ENCODE measurements at regions not wholly inside any gene's neighbourhood (a gene's known extent, or its start where the extent isn't known, plus 50 kb on each side); places are given as distances from the start of the nearest gene placed in this dataset.

- TF ChIP-seq PRRX2 (CRISPR knock-in tag; IDR thresholded peaks at IDR 0.05) = no peak
These were observed 435.4 kb upstream of the RGMA start (continued) for GRCh38 chr15:93524432-93524831.

GRCh38 chr15:93523481-93523880, 434.5 kb upstream of the RGMA start:
- DNase-seq (ENCODE audit: low spot score) (no peak), ATAC-seq (no peak)
- Mint-ChIP-seq H3K4me1 (peaks cover 14% of the 10 kb centered on the region), H3K4me3 (no peak overlapping the region), H3K27me3 (ENCODE audit: low read depth) (no peaks in the 10 kb centered on the region), H3K36me3 (no peaks in the 10 kb centered on the region), H3K27ac (no peak overlapping the region), H3K9me3 (no peaks in the 10 kb centered on the region)
- ChIA-PET POLR2A (no interaction called here), CTCF (interaction anchor here (0.6 kb wide), 1 partner anchor 190 kb away, joined by 3 read pairs; no protein-coding TSS in a partner anchor)
- TF ChIP-seq GABPB1 (CRISPR knock-in tag; IDR thresholded peaks at IDR 0.05) (no peak), SP1 (CRISPR knock-in tag; conservative IDR thresholded peaks at IDR 0.05) (no peak), CBFB (CRISPR knock-in tag; IDR thresholded peaks at IDR 0.05; ENCODE audit: low read depth) (no peak), ZNF416 (CRISPR knock-in tag; IDR thresholded peaks at IDR 0.05) (no peak), NR2C2 (CRISPR knock-in tag; IDR thresholded peaks at IDR 0.05) (no peak), EMX1 (CRISPR knock-in tag; IDR thresholded peaks at IDR 0.05) (no peak), MAX (CRISPR knock-in tag; IDR thresholded peaks at IDR 0.05) (no peak), NR1H2 (CRISPR knock-in tag; IDR thresholded peaks at IDR 0.05) (no peak)
- TF ChIP-seq, protein P1, sequence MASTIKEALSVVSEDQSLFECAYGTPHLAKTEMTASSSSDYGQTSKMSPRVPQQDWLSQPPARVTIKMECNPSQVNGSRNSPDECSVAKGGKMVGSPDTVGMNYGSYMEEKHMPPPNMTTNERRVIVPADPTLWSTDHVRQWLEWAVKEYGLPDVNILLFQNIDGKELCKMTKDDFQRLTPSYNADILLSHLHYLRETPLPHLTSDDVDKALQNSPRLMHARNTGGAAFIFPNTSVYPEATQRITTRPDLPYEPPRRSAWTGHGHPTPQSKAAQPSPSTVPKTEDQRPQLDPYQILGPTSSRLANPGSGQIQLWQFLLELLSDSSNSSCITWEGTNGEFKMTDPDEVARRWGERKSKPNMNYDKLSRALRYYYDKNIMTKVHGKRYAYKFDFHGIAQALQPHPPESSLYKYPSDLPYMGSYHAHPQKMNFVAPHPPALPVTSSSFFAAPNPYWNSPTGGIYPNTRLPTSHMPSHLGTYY (CRISPR knock-in tag; IDR thresholded peaks at IDR 0.05) = no peak

- no peaks in the 10 kb centered on the region for H3K36me3 Mint-ChIP-seq
- no peak overlapping the region for H3K27ac Mint-ChIP-seq
- no peaks in the 10 kb centered on the region for H3K27me3 Mint-ChIP-seq (ENCODE audit: low read depth)
- CTCF ChIA-PET = no interaction called here
- POLR2A ChIA-PET = no interaction called here
- peaks cover 5% of the 10 kb centered on the region for H3K4me1 Mint-ChIP-seq
- DNase-seq (ENCODE audit: low spot score) = peak; percentile 35
- H3K4me3 Mint-ChIP-seq = no peak overlapping the region
- H3K9me3 Mint-ChIP-seq = no peaks in the 10 kb centered on the region
- TF ChIP-seq, protein P2, sequence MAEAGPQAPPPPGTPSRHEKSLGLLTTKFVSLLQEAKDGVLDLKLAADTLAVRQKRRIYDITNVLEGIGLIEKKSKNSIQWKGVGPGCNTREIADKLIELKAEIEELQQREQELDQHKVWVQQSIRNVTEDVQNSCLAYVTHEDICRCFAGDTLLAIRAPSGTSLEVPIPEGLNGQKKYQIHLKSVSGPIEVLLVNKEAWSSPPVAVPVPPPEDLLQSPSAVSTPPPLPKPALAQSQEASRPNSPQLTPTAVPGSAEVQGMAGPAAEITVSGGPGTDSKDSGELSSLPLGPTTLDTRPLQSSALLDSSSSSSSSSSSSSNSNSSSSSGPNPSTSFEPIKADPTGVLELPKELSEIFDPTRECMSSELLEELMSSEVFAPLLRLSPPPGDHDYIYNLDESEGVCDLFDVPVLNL (CRISPR knock-in tag; IDR thresholded peaks at IDR 0.05; ENCODE audit: borderline replicate concordance, low read depth) = no peak
- TF ChIP-seq ZNF416 (CRISPR knock-in tag; IDR thresholded peaks at IDR 0.05) = no peak
- no peak for TF ChIP-seq FOXJ3 (CRISPR knock-in tag; IDR thresholded peaks at IDR 0.05; ENCODE audit: borderline replicate concordance)
- TF ChIP-seq, protein P3, sequence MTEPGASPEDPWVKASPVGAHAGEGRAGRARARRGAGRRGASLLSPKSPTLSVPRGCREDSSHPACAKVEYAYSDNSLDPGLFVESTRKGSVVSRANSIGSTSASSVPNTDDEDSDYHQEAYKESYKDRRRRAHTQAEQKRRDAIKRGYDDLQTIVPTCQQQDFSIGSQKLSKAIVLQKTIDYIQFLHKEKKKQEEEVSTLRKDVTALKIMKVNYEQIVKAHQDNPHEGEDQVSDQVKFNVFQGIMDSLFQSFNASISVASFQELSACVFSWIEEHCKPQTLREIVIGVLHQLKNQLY (CRISPR knock-in tag; IDR thresholded peaks at IDR 0.05) = no peak
- TF ChIP-seq ETV6 (CRISPR knock-in tag; IDR thresholded peaks at IDR 0.05) = no peak
- TF ChIP-seq ZNF396 (CRISPR knock-in tag; IDR thresholded peaks at IDR 0.05; ENCODE audit: borderline replicate concordance) = no peak
- no peak for TF ChIP-seq CREB1 (CRISPR knock-in tag; IDR thresholded peaks at IDR 0.05)
- no peak for TF ChIP-seq IRF2 (CRISPR knock-in tag; IDR thresholded peaks at IDR 0.05; ENCODE audit: borderline replicate concordance, low read depth)
- TF ChIP-seq NR2C2 (CRISPR knock-in tag; IDR thresholded peaks at IDR 0.05) = no peak
- TF ChIP-seq, protein P4, sequence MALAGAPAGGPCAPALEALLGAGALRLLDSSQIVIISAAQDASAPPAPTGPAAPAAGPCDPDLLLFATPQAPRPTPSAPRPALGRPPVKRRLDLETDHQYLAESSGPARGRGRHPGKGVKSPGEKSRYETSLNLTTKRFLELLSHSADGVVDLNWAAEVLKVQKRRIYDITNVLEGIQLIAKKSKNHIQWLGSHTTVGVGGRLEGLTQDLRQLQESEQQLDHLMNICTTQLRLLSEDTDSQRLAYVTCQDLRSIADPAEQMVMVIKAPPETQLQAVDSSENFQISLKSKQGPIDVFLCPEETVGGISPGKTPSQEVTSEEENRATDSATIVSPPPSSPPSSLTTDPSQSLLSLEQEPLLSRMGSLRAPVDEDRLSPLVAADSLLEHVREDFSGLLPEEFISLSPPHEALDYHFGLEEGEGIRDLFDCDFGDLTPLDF (CRISPR knock-in tag; IDR thresholded peaks at IDR 0.05) = no peak
- TF ChIP-seq FOXK1 (CRISPR knock-in tag; IDR thresholded peaks at IDR 0.05) = no peak
- no peak for TF ChIP-seq ELF4 (CRISPR knock-in tag; IDR thresholded peaks at IDR 0.05; ENCODE audit: low read depth)
- TF ChIP-seq ZNF671 (CRISPR knock-in tag; IDR thresholded peaks at IDR 0.05) = no peak
- no peak for TF ChIP-seq ZNF121 (CRISPR knock-in tag; IDR thresholded peaks at IDR 0.05)
- TF ChIP-seq, protein P5, sequence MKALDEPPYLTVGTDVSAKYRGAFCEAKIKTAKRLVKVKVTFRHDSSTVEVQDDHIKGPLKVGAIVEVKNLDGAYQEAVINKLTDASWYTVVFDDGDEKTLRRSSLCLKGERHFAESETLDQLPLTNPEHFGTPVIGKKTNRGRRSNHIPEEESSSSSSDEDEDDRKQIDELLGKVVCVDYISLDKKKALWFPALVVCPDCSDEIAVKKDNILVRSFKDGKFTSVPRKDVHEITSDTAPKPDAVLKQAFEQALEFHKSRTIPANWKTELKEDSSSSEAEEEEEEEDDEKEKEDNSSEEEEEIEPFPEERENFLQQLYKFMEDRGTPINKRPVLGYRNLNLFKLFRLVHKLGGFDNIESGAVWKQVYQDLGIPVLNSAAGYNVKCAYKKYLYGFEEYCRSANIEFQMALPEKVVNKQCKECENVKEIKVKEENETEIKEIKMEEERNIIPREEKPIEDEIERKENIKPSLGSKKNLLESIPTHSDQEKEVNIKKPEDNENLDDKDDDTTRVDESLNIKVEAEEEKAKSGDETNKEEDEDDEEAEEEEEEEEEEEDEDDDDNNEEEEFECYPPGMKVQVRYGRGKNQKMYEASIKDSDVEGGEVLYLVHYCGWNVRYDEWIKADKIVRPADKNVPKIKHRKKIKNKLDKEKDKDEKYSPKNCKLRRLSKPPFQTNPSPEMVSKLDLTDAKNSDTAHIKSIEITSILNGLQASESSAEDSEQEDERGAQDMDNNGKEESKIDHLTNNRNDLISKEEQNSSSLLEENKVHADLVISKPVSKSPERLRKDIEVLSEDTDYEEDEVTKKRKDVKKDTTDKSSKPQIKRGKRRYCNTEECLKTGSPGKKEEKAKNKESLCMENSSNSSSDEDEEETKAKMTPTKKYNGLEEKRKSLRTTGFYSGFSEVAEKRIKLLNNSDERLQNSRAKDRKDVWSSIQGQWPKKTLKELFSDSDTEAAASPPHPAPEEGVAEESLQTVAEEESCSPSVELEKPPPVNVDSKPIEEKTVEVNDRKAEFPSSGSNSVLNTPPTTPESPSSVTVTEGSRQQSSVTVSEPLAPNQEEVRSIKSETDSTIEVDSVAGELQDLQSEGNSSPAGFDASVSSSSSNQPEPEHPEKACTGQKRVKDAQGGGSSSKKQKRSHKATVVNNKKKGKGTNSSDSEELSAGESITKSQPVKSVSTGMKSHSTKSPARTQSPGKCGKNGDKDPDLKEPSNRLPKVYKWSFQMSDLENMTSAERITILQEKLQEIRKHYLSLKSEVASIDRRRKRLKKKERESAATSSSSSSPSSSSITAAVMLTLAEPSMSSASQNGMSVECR (CRISPR knock-in tag; IDR thresholded peaks at IDR 0.05; ENCODE audit: borderline replicate concordance) = no peak
- TF ChIP-seq, protein P6, sequence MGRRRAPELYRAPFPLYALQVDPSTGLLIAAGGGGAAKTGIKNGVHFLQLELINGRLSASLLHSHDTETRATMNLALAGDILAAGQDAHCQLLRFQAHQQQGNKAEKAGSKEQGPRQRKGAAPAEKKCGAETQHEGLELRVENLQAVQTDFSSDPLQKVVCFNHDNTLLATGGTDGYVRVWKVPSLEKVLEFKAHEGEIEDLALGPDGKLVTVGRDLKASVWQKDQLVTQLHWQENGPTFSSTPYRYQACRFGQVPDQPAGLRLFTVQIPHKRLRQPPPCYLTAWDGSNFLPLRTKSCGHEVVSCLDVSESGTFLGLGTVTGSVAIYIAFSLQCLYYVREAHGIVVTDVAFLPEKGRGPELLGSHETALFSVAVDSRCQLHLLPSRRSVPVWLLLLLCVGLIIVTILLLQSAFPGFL (CRISPR knock-in tag; IDR thresholded peaks at IDR 0.05; ENCODE audit: borderline replicate concordance) = no peak
- TF ChIP-seq MXD4 (CRISPR knock-in tag; IDR thresholded peaks at IDR 0.05; ENCODE audit: borderline replicate concordance) = no peak
- ATAC-seq = peak; percentile 98
These were observed 431.2 kb upstream of the RGMA start for GRCh38 chr15:93520206-93520605.
